HEK293T (cell line): ENCODE measurements at regions not wholly inside any gene's neighbourhood (a gene's known extent, or its start where the extent isn't known, plus 50 kb on each side); places are given as distances from the start of the nearest gene placed in this dataset.

ENCODE experiments used
- ARNT ChIP-seq: fragments of 450-650 bp; IDR thresholded peaks from 2 replicates; pipeline ENCODE4 v1.6.1; 2017; ENCODE audit warnings: mild to moderate bottlenecking
- BHLHE40 ChIP-seq: fragments of 450-650 bp; IDR thresholded peaks from 2 replicates; pipeline ENCODE4 v1.6.1; 2016; ENCODE audit warnings: mild to moderate bottlenecking, moderate library complexity, borderline replicate concordance
- CTBP1 ChIP-seq: fragments of 450-650 bp; IDR thresholded peaks from 2 replicates; pipeline ENCODE4 v1.6.1; 2016; ENCODE audit warnings: borderline replicate concordance
- ELF4 ChIP-seq: fragments of 450-650 bp; IDR thresholded peaks from 2 replicates; pipeline ENCODE4 v1.6.1; 2017; ENCODE audit warnings: antibody characterized with exemption
- FOXK2 ChIP-seq: fragments of 450-650 bp; IDR thresholded peaks from 2 replicates; pipeline ENCODE4 v1.6.1; 2016; ENCODE audit warnings: mild to moderate bottlenecking
- FOXM1 ChIP-seq: fragments of 450-650 bp; IDR thresholded peaks from 2 replicates; pipeline ENCODE4 v1.6.1; 2017; ENCODE audit warnings: mild to moderate bottlenecking, borderline replicate concordance
- L3MBTL2 ChIP-seq: fragments of 450-650 bp; conservative IDR thresholded peaks from 2 replicates; pipeline ENCODE4 v1.6.1; 2016; ENCODE audit warnings: mild to moderate bottlenecking
- SP1 ChIP-seq: fragments of 450-650 bp; IDR thresholded peaks from 2 replicates; pipeline ENCODE4 v1.6.1; 2017
- SUZ12 ChIP-seq: fragments of 450-650 bp; IDR thresholded peaks from 2 replicates; pipeline ENCODE4 v1.6.1; 2016; ENCODE audit warnings: mild to moderate bottlenecking
- TARDBP ChIP-seq: fragments of 450-650 bp; IDR thresholded peaks from 2 replicates; pipeline ENCODE4 v1.6.1; 2016

DNA sequence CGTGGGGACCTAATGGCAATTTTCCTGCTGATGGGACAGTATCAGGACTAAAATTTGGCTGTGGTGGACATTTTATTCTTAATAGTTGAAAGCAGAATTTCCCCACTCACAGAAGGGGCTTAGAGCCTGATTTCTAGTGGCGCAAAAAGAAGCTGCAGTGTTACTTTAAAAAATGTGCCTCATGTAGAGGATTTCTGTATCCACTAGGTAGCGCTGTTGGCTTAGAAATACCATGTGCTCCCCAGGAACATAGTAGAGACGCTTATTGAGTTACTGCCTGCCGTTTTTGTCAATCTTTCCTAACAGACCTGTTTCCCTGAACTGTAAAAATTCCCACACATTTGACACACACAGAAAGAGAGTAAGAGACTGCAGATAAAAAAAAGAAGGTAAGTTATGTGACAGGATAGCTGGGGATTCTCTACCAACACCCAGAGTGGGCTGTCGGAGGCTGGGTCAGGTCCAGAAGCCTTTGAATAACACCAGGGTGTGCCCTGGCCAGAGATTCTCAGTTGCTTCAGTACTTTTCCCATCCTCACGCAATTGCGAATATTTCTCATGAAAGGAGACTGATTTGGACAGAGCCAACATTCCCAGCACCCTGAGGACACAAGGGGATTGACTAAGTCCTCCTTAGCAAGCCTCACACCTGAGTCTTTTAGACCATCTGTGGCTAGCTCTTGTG lies 88.4 kb downstream of the ZXDA start:
- TF ChIP-seq SP1 (no peak), SUZ12 (no peak), ARNT (no peak), BHLHE40 (no peak), FOXK2 (no peak), FOXM1 (no peak), CTBP1 (no peak), TARDBP (no peak), L3MBTL2 (no peak), ELF4 (no peak)
